Liver (tissue), 2 donors: ENCODE measurements at regions not wholly inside any gene's neighbourhood (a gene's known extent, or its start where the extent isn't known, plus 50 kb on each side); places are given as distances from the start of the nearest gene placed in this dataset.

Experiments used
- TF ChIP-seq, protein P1 (sequence below): fragments of 150-350 bp; IDR thresholded peaks from 2 replicates; pipeline ENCODE4 v1.5.1; 2017; ENCODE audit warnings: improper control_type of control experiment, low read depth, low read length; ENCODE audit not compliant: missing input control
- TF ChIP-seq, protein P2 (sequence below): IDR thresholded peaks from 2 replicates; pipeline ENCODE4 v1.6.1; 2016; ENCODE audit warnings: antibody characterized with exemption, mild to moderate bottlenecking
- donor health status: healthy.

DNA sequence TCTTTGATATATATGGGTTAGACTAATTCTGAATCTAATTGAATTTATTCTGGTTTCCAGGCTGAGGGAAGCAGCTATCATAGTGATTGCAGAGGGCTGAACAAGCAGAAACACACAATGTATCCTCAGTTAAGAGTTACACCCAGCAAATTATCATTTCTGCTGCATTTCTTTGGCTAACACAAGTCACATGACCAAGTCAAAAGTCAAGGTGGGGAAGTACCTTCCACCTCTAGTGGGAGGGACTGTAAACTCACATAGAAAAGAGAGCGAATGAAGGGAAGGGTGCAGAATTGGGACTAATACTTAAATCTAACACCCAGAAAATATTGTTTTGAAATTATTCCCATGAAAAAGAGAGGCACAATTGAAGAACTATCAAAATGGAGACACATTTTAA, 719.7 kb upstream of the MMS22L start:
- TF ChIP-seq, protein P1, sequence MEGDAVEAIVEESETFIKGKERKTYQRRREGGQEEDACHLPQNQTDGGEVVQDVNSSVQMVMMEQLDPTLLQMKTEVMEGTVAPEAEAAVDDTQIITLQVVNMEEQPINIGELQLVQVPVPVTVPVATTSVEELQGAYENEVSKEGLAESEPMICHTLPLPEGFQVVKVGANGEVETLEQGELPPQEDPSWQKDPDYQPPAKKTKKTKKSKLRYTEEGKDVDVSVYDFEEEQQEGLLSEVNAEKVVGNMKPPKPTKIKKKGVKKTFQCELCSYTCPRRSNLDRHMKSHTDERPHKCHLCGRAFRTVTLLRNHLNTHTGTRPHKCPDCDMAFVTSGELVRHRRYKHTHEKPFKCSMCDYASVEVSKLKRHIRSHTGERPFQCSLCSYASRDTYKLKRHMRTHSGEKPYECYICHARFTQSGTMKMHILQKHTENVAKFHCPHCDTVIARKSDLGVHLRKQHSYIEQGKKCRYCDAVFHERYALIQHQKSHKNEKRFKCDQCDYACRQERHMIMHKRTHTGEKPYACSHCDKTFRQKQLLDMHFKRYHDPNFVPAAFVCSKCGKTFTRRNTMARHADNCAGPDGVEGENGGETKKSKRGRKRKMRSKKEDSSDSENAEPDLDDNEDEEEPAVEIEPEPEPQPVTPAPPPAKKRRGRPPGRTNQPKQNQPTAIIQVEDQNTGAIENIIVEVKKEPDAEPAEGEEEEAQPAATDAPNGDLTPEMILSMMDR = no peak
- TF ChIP-seq, protein P2, sequence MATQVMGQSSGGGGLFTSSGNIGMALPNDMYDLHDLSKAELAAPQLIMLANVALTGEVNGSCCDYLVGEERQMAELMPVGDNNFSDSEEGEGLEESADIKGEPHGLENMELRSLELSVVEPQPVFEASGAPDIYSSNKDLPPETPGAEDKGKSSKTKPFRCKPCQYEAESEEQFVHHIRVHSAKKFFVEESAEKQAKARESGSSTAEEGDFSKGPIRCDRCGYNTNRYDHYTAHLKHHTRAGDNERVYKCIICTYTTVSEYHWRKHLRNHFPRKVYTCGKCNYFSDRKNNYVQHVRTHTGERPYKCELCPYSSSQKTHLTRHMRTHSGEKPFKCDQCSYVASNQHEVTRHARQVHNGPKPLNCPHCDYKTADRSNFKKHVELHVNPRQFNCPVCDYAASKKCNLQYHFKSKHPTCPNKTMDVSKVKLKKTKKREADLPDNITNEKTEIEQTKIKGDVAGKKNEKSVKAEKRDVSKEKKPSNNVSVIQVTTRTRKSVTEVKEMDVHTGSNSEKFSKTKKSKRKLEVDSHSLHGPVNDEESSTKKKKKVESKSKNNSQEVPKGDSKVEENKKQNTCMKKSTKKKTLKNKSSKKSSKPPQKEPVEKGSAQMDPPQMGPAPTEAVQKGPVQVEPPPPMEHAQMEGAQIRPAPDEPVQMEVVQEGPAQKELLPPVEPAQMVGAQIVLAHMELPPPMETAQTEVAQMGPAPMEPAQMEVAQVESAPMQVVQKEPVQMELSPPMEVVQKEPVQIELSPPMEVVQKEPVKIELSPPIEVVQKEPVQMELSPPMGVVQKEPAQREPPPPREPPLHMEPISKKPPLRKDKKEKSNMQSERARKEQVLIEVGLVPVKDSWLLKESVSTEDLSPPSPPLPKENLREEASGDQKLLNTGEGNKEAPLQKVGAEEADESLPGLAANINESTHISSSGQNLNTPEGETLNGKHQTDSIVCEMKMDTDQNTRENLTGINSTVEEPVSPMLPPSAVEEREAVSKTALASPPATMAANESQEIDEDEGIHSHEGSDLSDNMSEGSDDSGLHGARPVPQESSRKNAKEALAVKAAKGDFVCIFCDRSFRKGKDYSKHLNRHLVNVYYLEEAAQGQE = no peak
